Suprapubic skin (tissue), 4 donors: ENCODE measurements at regions not wholly inside any gene's neighbourhood (a gene's known extent, or its start where the extent isn't known, plus 50 kb on each side); places are given as distances from the start of the nearest gene placed in this dataset.

Source experiments
- DNase-seq, 2 donors: peaks; one replicate each; pipeline ENCODE4 v3.0.0-alpha.2; 2019; ENCODE audit warnings: low spot score in 2 of 2
- H3K27ac ChIP-seq: fragments of 200-600 bp; sonication (generic); one replicate; pipeline ENCODE4 v1.5.1; 2019
- H3K27me3 ChIP-seq: fragments of 200-600 bp; sonication (generic); one replicate; pipeline ENCODE4 v1.5.1; 2019
- H3K36me3 ChIP-seq: fragments of 200-600 bp; sonication (generic); one replicate; pipeline ENCODE4 v1.5.1; 2019
- H3K4me1 ChIP-seq: fragments of 200-600 bp; sonication (generic); one replicate; pipeline ENCODE4 v1.5.1; 2019
- H3K4me3 ChIP-seq: fragments of 200-600 bp; sonication (generic); one replicate; pipeline ENCODE4 v1.5.1; 2019; ENCODE audit warnings: mild to moderate bottlenecking
- H3K9me3 ChIP-seq: fragments of 200-600 bp; sonication (generic); one replicate; pipeline ENCODE4 v1.5.1; 2019
- EP300 ChIP-seq: sonication (generic); formaldehyde crosslinking; IDR thresholded peaks from one replicate; pipeline ENCODE4 v1.6.1; 2017; ENCODE audit warnings: antibody characterized with exemption
- POLR2A ChIP-seq, 2 donors: fragments of 450-650 bp; IDR thresholded peaks; one replicate each; pipeline ENCODE4 v1.6.1; 2017; ENCODE audit warnings: antibody characterized with exemption in 2 of 2, mild to moderate bottlenecking in 2 of 2, moderate library complexity in 2 of 2
- POLR2AphosphoS5 ChIP-seq, 3 donors: sonication (generic); formaldehyde crosslinking; IDR thresholded peaks; one replicate each; pipeline ENCODE4 v1.6.1; 2017; ENCODE audit warnings: antibody characterized with exemption in 3 of 3
- WGBS: methylation state at CpG from one replicate; pipeline ENCODE4 v1.1.5; 2018; 5-methylcytosine and 5-hydroxymethylcytosine counted together
- TF ChIP-seq, protein P1 (sequence below), 2 donors: fragments of 200-600 bp in 1 of 2; fragments of 450-650 bp in 1 of 2; sonication (generic) in 1 of 2; IDR thresholded peaks; one replicate each; pipeline ENCODE4 v1.5.1; 2016 to 2019; ENCODE audit warnings: antibody characterized with exemption in 2 of 2, mild to moderate bottlenecking in 1 of 2, moderate library complexity in 1 of 2

DNA sequence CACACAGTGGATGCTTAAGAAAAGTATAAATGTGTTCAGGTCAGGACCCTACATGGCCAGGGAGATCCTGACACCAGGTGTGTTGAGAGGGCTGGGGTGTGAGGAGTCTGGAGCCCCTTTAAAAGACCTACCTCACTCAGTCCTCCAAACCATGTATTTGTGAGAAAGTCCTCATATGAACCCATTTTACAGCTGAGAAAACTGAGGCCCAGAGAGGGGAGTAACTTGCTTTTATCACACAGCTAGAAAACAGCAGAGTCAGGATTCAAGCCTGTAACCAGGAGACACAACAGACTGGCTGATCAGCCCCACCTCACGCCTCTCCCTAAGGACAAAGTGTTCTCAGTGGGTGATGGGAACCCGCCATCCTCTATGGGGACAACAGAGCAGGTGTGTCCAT lies 706.7 kb downstream of the PTPRU start:
- DNase-seq: no peak
- Histone ChIP-seq H3K9me3 (no peaks in the 10 kb centered on the region), H3K4me1 (no peaks in the 10 kb centered on the region), H3K36me3 (no peaks in the 10 kb centered on the region), H3K27me3 (peaks cover 58% of the 10 kb centered on the region), H3K4me3 (no peak overlapping the region), H3K27ac (no peak overlapping the region)
- no peak for TF ChIP-seq POLR2AphosphoS5 (IDR thresholded peaks at IDR 0.05)
- TF ChIP-seq, protein P1, sequence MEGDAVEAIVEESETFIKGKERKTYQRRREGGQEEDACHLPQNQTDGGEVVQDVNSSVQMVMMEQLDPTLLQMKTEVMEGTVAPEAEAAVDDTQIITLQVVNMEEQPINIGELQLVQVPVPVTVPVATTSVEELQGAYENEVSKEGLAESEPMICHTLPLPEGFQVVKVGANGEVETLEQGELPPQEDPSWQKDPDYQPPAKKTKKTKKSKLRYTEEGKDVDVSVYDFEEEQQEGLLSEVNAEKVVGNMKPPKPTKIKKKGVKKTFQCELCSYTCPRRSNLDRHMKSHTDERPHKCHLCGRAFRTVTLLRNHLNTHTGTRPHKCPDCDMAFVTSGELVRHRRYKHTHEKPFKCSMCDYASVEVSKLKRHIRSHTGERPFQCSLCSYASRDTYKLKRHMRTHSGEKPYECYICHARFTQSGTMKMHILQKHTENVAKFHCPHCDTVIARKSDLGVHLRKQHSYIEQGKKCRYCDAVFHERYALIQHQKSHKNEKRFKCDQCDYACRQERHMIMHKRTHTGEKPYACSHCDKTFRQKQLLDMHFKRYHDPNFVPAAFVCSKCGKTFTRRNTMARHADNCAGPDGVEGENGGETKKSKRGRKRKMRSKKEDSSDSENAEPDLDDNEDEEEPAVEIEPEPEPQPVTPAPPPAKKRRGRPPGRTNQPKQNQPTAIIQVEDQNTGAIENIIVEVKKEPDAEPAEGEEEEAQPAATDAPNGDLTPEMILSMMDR (IDR thresholded peaks at IDR 0.05): no peak
- TF ChIP-seq POLR2A (IDR thresholded peaks at IDR 0.05): no peak
- no peak for TF ChIP-seq EP300
- 93% methylated on average over 2 of the region's 2 CpGs for WGBS

DNA sequence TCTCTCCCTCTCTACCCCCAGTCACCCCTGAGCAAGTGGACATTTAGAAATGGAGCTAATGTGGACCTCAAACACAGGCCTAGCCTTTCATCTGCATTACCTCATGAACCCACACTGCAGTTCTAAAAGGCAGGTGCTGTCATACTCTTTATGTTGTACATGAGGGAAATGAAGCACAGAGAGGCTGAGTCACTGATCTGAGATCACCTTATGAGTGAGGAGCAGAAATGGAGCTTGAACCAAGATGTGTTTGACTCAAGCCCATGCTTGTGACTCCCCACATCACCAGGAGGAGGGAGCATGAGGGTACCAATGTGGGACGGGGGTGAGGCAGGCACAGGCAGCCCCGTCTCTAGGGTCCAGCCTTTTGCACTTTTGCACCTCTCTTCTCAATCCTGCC lies 702.8 kb downstream of the PTPRU start:
- Histone ChIP-seq H3K27me3 (peaks cover 28% of the 10 kb centered on the region), H3K9me3 (no peaks in the 10 kb centered on the region), H3K4me1 (no peaks in the 10 kb centered on the region), H3K27ac (no peak overlapping the region), H3K4me3 (no peak overlapping the region), H3K36me3 (no peaks in the 10 kb centered on the region)
- no peak for TF ChIP-seq POLR2AphosphoS5 (IDR thresholded peaks at IDR 0.05)
- no peak for TF ChIP-seq EP300
- TF ChIP-seq POLR2A (IDR thresholded peaks at IDR 0.05): no peak
- TF ChIP-seq, protein P1 (IDR thresholded peaks at IDR 0.05): no peak
- no peak for DNase-seq
- WGBS: 81% methylated on average over 2 of the region's 2 CpGs

DNA sequence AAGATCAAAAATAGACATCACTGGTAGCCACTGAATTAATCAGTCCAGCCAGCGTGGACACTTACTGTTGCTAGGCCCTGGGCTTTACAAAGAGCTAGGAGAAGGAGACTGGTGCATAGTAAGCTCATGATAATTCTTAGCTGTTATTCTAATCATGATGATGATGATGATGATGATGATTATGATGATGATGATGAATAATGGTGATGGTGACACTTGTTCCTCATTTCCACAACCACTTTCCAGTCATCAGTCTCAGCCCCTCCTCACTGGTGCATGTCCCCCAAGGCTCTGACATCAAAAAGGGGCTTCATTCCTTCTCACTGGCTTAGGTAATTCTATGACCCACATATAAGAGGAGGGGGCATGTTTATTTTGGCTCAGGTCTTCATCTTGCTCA lies 701.0 kb downstream of the PTPRU start:
- Histone ChIP-seq H3K27me3 (peaks cover 32% of the 10 kb centered on the region), H3K27ac (no peak overlapping the region), H3K4me1 (no peaks in the 10 kb centered on the region), H3K9me3 (no peaks in the 10 kb centered on the region), H3K4me3 (no peak overlapping the region), H3K36me3 (no peaks in the 10 kb centered on the region)
- DNase-seq: no peak
- 91% methylated on average over 1 of the region's 1 CpG for WGBS
- TF ChIP-seq, protein P1 (IDR thresholded peaks at IDR 0.05): no peak
- no peak for TF ChIP-seq EP300
- TF ChIP-seq POLR2AphosphoS5 (IDR thresholded peaks at IDR 0.05): no peak
- TF ChIP-seq POLR2A (IDR thresholded peaks at IDR 0.05): no peak

DNA sequence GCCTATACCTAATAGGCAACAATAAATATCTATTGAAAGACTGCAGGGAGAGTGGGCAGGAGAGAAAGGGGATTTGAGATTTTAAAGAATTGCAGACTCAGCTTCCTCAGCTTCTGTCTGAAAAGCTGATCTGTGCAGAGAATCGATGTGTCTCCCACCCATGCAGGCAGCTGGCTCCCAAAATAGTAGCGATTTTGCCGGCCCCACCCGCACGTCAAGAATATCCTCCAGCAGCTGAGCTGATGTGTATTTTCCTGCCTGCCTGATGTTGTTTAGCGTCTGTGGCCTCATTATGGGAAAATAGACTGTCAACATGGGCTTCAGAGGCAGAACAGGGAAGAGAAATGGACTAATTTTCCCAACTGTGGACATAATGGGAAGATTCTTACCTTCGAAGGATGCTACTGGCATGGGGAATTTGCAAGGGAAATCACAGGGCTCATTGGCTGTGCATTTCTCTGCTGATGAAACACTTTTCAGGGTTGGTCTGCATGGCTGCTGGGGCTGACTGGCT lies 699.8 kb downstream of the PTPRU start:
- 44% methylated on average over 7 of the region's 7 CpGs for WGBS
- Histone ChIP-seq H3K9me3 (no peaks in the 10 kb centered on the region), H3K4me3 (no peak overlapping the region), H3K27ac (no peak overlapping the region), H3K36me3 (no peaks in the 10 kb centered on the region), H3K4me1 (no peaks in the 10 kb centered on the region), H3K27me3 (peaks cover 31% of the 10 kb centered on the region)
- TF ChIP-seq POLR2A (IDR thresholded peaks at IDR 0.05) (no peak), POLR2AphosphoS5 (IDR thresholded peaks at IDR 0.05) (no peak), EP300 (no peak)
- TF ChIP-seq, protein P1 (IDR thresholded peaks at IDR 0.05): no peak
- DNase-seq: no peak

DNA sequence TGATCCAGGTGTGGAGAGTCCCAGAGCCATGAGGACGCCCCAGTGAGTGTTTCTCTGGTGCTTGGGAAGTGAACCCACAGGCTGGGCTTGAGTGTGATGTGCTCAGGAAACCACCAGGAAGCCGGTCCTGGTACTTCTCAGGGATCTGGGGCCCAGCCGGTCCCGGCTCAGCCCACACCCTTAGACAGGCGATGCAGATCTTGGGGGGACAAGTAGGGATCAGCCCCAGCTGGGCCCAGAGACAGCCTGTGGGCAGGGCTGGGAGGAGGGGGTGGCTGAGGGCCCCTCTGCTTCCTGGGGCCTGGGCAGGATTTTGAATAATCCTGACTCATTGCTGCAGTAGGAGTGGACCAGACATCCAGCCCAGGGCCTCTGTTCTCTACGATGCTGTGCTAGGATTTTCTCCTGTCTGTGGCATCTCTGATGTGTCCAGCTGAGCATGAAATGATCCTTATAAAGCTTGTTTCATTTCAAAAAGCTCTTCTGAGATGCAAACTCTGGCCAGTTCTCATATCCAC lies 698.0 kb downstream of the PTPRU start:
- peaks cover 29% of the 10 kb centered on the region for H3K27me3 ChIP-seq

More for the DNA sequence above, 698.0 kb downstream of the PTPRU start:
- no peak overlapping the region for H3K27ac ChIP-seq
- H3K36me3 ChIP-seq: no peaks in the 10 kb centered on the region
- H3K4me1 ChIP-seq: no peaks in the 10 kb centered on the region
- DNase-seq: no peak
- TF ChIP-seq, protein P1 (IDR thresholded peaks at IDR 0.05): no peak
- TF ChIP-seq POLR2AphosphoS5 (IDR thresholded peaks at IDR 0.05) (no peak), POLR2A (IDR thresholded peaks at IDR 0.05) (no peak), EP300 (no peak)
- 84% methylated on average over 4 of the region's 6 CpGs for WGBS
- no peak overlapping the region for H3K4me3 ChIP-seq
- H3K9me3 ChIP-seq: no peaks in the 10 kb centered on the region
